ENCODE measurements at regions not wholly inside any gene's neighbourhood (a gene's known extent, or its start where the extent isn't known, plus 50 kb on each side); places are given as distances from the start of the nearest gene placed in this dataset.

DNA sequence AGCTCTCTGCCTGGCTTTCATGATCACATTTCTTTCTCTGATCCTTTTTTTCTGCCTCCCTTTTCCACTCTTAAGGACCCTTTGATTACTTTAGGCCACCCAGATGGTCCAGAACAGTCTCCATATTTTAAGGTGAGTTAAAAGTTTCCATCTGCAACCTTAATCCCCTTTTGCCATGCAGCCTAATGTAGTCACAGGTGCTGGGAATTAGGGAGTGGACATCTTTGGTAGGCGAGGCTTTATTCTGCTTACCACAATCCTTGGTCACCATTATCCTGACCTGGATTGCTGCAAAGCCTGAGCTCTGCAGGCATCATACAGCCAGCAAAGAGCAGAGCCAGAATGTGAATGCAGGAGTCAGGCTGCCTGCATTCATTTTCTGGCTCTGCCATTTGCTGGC lies 95.9 kb downstream of the XCL2 start:
- Histone ChIP-seq H3K27ac (no peak overlapping the region), H4K20me1 (ENCODE audit: insufficient read depth) (no peaks in the 10 kb centered on the region), H3K79me2 (ENCODE audit: insufficient read depth, low read depth) (no peaks in the 10 kb centered on the region), H3K4me3 (IDR thresholded peaks at IDR 0.05; ENCODE audit: insufficient read depth, low read depth, low read length) (no peak overlapping the region), H3K27me3 (ENCODE audit: insufficient read depth, low read depth) (no peaks in the 10 kb centered on the region), H2AFZ (ENCODE audit: low read depth) (no peak overlapping the region), H3K4me1 (ENCODE audit: low read depth, poor library complexity, severe bottlenecking) (no peaks in the 10 kb centered on the region), H3K36me3 (ENCODE audit: insufficient read depth) (no peaks in the 10 kb centered on the region), H3K4me2 (no peak overlapping the region), H3K9ac (no peak overlapping the region)
- TF ChIP-seq, protein P1, sequence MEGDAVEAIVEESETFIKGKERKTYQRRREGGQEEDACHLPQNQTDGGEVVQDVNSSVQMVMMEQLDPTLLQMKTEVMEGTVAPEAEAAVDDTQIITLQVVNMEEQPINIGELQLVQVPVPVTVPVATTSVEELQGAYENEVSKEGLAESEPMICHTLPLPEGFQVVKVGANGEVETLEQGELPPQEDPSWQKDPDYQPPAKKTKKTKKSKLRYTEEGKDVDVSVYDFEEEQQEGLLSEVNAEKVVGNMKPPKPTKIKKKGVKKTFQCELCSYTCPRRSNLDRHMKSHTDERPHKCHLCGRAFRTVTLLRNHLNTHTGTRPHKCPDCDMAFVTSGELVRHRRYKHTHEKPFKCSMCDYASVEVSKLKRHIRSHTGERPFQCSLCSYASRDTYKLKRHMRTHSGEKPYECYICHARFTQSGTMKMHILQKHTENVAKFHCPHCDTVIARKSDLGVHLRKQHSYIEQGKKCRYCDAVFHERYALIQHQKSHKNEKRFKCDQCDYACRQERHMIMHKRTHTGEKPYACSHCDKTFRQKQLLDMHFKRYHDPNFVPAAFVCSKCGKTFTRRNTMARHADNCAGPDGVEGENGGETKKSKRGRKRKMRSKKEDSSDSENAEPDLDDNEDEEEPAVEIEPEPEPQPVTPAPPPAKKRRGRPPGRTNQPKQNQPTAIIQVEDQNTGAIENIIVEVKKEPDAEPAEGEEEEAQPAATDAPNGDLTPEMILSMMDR (conservative IDR thresholded peaks at IDR 0.05; ENCODE audit: low read depth, low read length): no peak

DNA sequence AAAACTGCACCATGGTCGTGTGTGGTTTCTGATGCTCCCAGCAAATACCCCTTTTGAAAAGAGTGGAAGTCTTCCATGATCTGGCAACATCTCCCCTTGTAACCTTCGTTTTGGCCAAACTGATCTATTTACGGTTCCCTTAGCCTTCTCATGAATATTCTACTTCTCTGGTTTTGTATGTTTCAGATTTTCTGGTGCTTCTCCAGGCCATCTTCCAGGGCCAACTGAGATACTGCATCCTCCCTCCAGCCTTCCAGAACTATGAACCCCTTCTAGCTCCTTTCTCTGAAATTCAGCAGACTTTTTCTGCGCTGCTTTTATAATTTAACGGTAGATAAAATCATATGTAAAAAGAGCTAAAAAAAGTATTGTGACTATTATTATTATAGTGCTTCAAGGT lies 97.7 kb downstream of the XCL2 start:
- TF ChIP-seq, protein P1 (conservative IDR thresholded peaks at IDR 0.05; ENCODE audit: low read depth, low read length): no peak
- Histone ChIP-seq H3K27me3 (ENCODE audit: insufficient read depth, low read depth) (no peaks in the 10 kb centered on the region), H4K20me1 (ENCODE audit: insufficient read depth) (no peaks in the 10 kb centered on the region), H3K79me2 (ENCODE audit: insufficient read depth, low read depth) (no peaks in the 10 kb centered on the region), H2AFZ (ENCODE audit: low read depth) (no peak overlapping the region), H3K27ac (no peak overlapping the region), H3K4me2 (no peak overlapping the region), H3K4me1 (ENCODE audit: low read depth, poor library complexity, severe bottlenecking) (no peaks in the 10 kb centered on the region), H3K9ac (no peak overlapping the region), H3K4me3 (IDR thresholded peaks at IDR 0.05; ENCODE audit: insufficient read depth, low read depth, low read length) (no peak overlapping the region), H3K36me3 (ENCODE audit: insufficient read depth) (no peaks in the 10 kb centered on the region)

DNA sequence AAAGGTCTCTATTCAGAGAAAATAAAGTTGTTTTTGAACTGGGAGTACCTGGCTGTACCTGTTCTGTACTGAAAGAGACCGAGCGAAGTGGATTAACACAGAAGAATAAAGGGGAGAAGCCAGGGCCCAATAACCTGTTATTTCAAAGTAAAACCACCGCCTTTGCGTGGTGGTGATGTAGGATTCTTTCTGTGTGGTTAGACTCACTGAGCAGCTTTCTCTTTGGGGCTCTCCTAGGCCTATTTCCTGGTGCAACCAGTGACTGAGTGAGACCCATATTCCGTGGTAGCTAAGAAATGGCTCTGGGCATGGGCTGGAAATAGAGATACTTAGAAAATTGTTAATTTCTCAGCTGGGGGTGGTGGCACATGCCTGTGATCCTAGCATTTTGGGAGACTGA lies 99.9 kb downstream of the XCL2 start:
- no peak overlapping the region for H3K4me2 ChIP-seq
- H2AFZ ChIP-seq (ENCODE audit: low read depth): no peak overlapping the region
- no peaks in the 10 kb centered on the region for H3K36me3 ChIP-seq (ENCODE audit: insufficient read depth)
- H4K20me1 ChIP-seq (ENCODE audit: insufficient read depth): no peaks in the 10 kb centered on the region
- H3K4me3 ChIP-seq (IDR thresholded peaks at IDR 0.05; ENCODE audit: insufficient read depth, low read depth, low read length): no peak overlapping the region
- TF ChIP-seq, protein P1 (conservative IDR thresholded peaks at IDR 0.05; ENCODE audit: low read depth, low read length): no peak
- H3K9ac ChIP-seq: no peak overlapping the region
- H3K27ac ChIP-seq: no peak overlapping the region
- H3K27me3 ChIP-seq (ENCODE audit: insufficient read depth, low read depth): no peaks in the 10 kb centered on the region
- H3K4me1 ChIP-seq (ENCODE audit: low read depth, poor library complexity, severe bottlenecking): no peaks in the 10 kb centered on the region
- no peaks in the 10 kb centered on the region for H3K79me2 ChIP-seq (ENCODE audit: insufficient read depth, low read depth)

DNA sequence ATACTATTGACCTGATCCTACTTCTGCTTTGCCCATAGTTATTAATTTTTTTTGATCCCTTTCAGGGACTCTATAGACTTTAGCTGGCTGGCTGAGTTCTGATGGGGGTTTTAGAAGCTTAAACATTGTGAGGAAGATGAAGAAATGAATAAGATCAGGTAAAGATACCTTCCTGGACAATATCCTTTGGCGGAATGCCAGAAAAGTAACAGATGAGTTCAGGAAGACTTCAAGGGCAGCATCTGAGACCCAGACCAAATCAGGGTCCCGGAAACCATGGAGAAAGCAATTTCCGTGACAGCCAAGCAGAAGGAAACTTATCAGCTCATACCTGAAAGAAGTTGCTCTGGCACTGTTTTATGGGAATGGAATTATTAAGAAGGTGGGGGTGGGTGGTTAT lies 100.4 kb downstream of the XCL2 start:
- no peak overlapping the region for H2AFZ ChIP-seq (ENCODE audit: low read depth)
- H3K36me3 ChIP-seq (ENCODE audit: insufficient read depth): no peaks in the 10 kb centered on the region
- TF ChIP-seq, protein P1 (conservative IDR thresholded peaks at IDR 0.05; ENCODE audit: low read depth, low read length): no peak
- H3K27me3 ChIP-seq (ENCODE audit: insufficient read depth, low read depth): no peaks in the 10 kb centered on the region
- H4K20me1 ChIP-seq (ENCODE audit: insufficient read depth): no peaks in the 10 kb centered on the region
- no peak overlapping the region for H3K27ac ChIP-seq
- H3K4me1 ChIP-seq (ENCODE audit: low read depth, poor library complexity, severe bottlenecking): no peaks in the 10 kb centered on the region
- H3K79me2 ChIP-seq (ENCODE audit: insufficient read depth, low read depth): no peaks in the 10 kb centered on the region
- no peak overlapping the region for H3K9ac ChIP-seq
- H3K4me3 ChIP-seq (IDR thresholded peaks at IDR 0.05; ENCODE audit: insufficient read depth, low read depth, low read length): no peak overlapping the region
- no peak overlapping the region for H3K4me2 ChIP-seq

DNA sequence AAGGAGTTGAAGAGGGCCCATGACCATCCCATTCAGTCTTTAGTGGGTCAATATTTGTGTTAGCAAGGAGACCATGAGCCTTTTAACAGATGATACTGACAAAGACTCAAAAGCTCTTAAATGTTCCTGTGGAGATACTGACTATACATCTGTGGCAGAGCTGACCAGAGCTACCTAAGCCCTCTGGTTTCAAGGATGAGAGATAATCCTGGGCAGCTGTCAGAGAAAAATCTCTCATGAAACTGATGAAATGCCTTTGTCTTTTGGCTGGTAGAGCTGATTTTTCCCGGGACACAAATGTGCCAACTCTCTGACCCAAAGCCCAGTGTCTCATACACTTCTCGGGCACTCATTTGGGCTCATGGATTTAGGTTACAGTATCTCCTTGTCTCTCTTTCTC lies 100.9 kb downstream of the XCL2 start:
- no peak overlapping the region for H2AFZ ChIP-seq (ENCODE audit: low read depth)

More for the DNA sequence above, 100.9 kb downstream of the XCL2 start:
- Histone ChIP-seq H3K27ac (no peak overlapping the region), H3K4me3 (IDR thresholded peaks at IDR 0.05; ENCODE audit: insufficient read depth, low read depth, low read length) (no peak overlapping the region), H3K27me3 (ENCODE audit: insufficient read depth, low read depth) (no peaks in the 10 kb centered on the region), H3K4me1 (ENCODE audit: low read depth, poor library complexity, severe bottlenecking) (no peaks in the 10 kb centered on the region), H3K9ac (no peak overlapping the region), H3K4me2 (no peak overlapping the region), H3K79me2 (ENCODE audit: insufficient read depth, low read depth) (no peaks in the 10 kb centered on the region), H3K36me3 (ENCODE audit: insufficient read depth) (no peaks in the 10 kb centered on the region), H4K20me1 (ENCODE audit: insufficient read depth) (no peaks in the 10 kb centered on the region)
- TF ChIP-seq, protein P1 (conservative IDR thresholded peaks at IDR 0.05; ENCODE audit: low read depth, low read length): no peak
